ENCODE measurements at regions not wholly inside any gene's neighbourhood (a gene's known extent, or its start where the extent isn't known, plus 50 kb on each side); places are given as distances from the start of the nearest gene placed in this dataset.

GRCh38 chr7:153034791-153035190, 275.2 kb downstream of the ACTR3B start:
- WGBS, 2 donors, result 73 to 74% methylated on average over 8 of the region's 8 CpGs
- intact Hi-C loops (cut with DNase I), result no loop called here
- Histone ChIP-seq H3K27me3 (peaks cover 0 to 8% (median 0%) of the 10 kb centered on the region in 7 donors), H3K4me1 (no peaks in the 10 kb centered on the region), H3K4me3 (no peak overlapping the region), H3K9me3 (peaks cover 0 to 4% (median 0%) of the 10 kb centered on the region in 11 donors), H3K27ac (no peak overlapping the region), H3K36me3 (no peaks in the 10 kb centered on the region)
- ATAC-seq (no peak), DNase-seq (no peak)
- TF ChIP-seq CTCF (IDR thresholded peaks at IDR 0.05), result no peak

GRCh38 chr7:153036396-153037063, 277.0 kb downstream of the ACTR3B start:
- Histone ChIP-seq H3K36me3 (no peaks in the 10 kb centered on the region), H3K9me3 (peaks cover 0 to 4% (median 0%) of the 10 kb centered on the region in 11 donors), H3K4me3 (no peak overlapping the region), H3K27me3 (no peaks in the 10 kb centered on the region), H3K27ac (no peak overlapping the region), H3K4me1 (no peaks in the 10 kb centered on the region)
- TF ChIP-seq CTCF (IDR thresholded peaks at IDR 0.05), result no peak
- intact Hi-C loops (cut with DNase I), result no loop called here
- ATAC-seq (no peak), DNase-seq (no peak)
- 71 to 72% methylated on average over 4 of the region's 4 CpGs for WGBS, 2 donors

GRCh38 chr7:153043440-153043839, 283.9 kb downstream of the ACTR3B start:
- no peaks in the 10 kb centered on the region for H3K27me3 ChIP-seq
- no peak for DNase-seq
- no peaks in the 10 kb centered on the region for H3K9me3 ChIP-seq
- H3K27ac ChIP-seq, result no peak overlapping the region
- no peak overlapping the region for H3K4me3 ChIP-seq
- no peak for TF ChIP-seq CTCF (IDR thresholded peaks at IDR 0.05)
- WGBS, 2 donors, result 81 to 82% methylated on average over 9 of the region's 9 CpGs
- intact Hi-C loops (cut with DNase I), result no loop called here
- ATAC-seq, result no peak
- no peaks in the 10 kb centered on the region for H3K4me1 ChIP-seq
- no peaks in the 10 kb centered on the region for H3K36me3 ChIP-seq

- Histone ChIP-seq H3K27ac (no peak overlapping the region), H3K4me1 (no peaks in the 10 kb centered on the region), H3K27me3 (peaks cover 0 to 6% (median 0%) of the 10 kb centered on the region in 7 donors), H3K4me3 (no peak overlapping the region), H3K36me3 (no peaks in the 10 kb centered on the region), H3K9me3 (no peaks in the 10 kb centered on the region)
- TF ChIP-seq CTCF (IDR thresholded peaks at IDR 0.05), result no peak
- ATAC-seq (no peak), DNase-seq (no peak)
- intact Hi-C loops (cut with DNase I), result no loop called here
Measured at GRCh38 chr7:153044981-153045380, 285.4 kb downstream of the ACTR3B start.

Measured in heart right ventricle (tissue), 16 donors.